ENCODE measurements at regions not wholly inside any gene's neighbourhood (a gene's known extent, or its start where the extent isn't known, plus 50 kb on each side); places are given as distances from the start of the nearest gene placed in this dataset.

- no peak for DNase-seq
- H3K9me3 Mint-ChIP-seq: no peaks in the 10 kb centered on the region
- no peaks in the 10 kb centered on the region for H3K4me1 Mint-ChIP-seq
- no peak overlapping the region for H3K4me3 Mint-ChIP-seq
- H3K36me3 Mint-ChIP-seq (ENCODE audit: low read depth): no peaks in the 10 kb centered on the region
- H3K27ac Mint-ChIP-seq: no peak overlapping the region
- ChIA-PET CTCF (interaction anchor here (0.7 kb wide), 1 partner anchor 448 kb away, joined by 3 read pairs; no protein-coding TSS in a partner anchor), POLR2A (no interaction called here)
- H3K27me3 Mint-ChIP-seq: no peaks in the 10 kb centered on the region
Measured at GRCh38 chr2:129164220-129164949, 815.1 kb upstream of the RAB6C start.

- ChIA-PET CTCF (interaction anchor here (0.7 kb wide), 1 partner anchor 449 kb away, joined by 3 read pairs; no protein-coding TSS in a partner anchor), POLR2A (no interaction called here)
- no peaks in the 10 kb centered on the region for H3K9me3 Mint-ChIP-seq
- no peaks in the 10 kb centered on the region for H3K36me3 Mint-ChIP-seq (ENCODE audit: low read depth)
- H3K27ac Mint-ChIP-seq: no peak overlapping the region
- no peak for DNase-seq
- H3K4me1 Mint-ChIP-seq: no peaks in the 10 kb centered on the region
- no peak overlapping the region for H3K4me3 Mint-ChIP-seq
- no peaks in the 10 kb centered on the region for H3K27me3 Mint-ChIP-seq
Measured at GRCh38 chr2:129165006-129165405, 814.5 kb upstream of the RAB6C start.

DNA sequence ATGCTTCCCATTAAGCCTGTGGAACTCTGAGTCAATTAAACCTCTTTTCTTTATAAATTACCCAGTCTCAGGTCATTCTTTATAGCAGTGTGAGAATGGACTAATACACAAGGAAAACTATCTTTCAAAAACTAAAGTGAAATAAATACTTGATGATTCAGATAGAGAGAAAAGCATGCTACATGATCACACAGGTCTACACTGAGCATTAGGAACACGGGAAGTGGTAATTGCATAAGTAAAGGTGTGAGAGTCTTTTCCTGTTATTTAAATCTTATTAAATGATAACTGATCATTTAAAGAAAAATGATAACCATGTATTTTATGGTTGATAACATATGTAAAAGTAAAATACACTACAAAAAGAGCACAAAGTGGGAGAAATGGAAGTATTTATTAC is 812.0 kb upstream of the RAB6C start:
- DNase-seq: no peak
- POLR2A ChIA-PET: no interaction called here
- Mint-ChIP-seq H3K36me3 (ENCODE audit: low read depth) (no peaks in the 10 kb centered on the region), H3K27ac (no peak overlapping the region), H3K4me3 (no peak overlapping the region), H3K9me3 (no peaks in the 10 kb centered on the region), H3K4me1 (no peaks in the 10 kb centered on the region), H3K27me3 (no peaks in the 10 kb centered on the region)
- CTCF ChIA-PET: no interaction called here

DNA sequence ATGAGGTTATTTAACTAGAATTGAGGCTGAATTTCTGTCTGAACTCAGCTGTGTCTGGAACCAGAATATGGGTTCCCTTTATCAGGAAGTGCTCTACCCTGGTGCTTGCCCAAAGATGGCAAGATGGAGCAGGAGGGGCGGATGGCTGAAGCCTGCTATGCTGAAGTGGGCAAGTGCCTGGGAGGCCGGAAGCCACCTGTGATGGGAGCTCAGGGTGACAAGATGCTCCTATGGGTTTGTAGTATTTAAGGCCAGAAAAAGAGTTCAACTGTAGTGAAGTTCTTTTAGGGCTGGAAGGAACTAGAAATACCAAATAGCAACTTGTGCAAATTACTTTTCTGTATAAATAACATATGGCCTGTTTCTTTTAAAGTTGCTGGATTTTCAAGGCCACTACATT is 808.9 kb upstream of the RAB6C start:
- no peaks in the 10 kb centered on the region for H3K4me1 Mint-ChIP-seq
- no peak for DNase-seq
- no peaks in the 10 kb centered on the region for H3K9me3 Mint-ChIP-seq
- ChIA-PET CTCF (no interaction called here), POLR2A (no interaction called here)
- H3K36me3 Mint-ChIP-seq (ENCODE audit: low read depth): no peaks in the 10 kb centered on the region
- H3K27me3 Mint-ChIP-seq: no peaks in the 10 kb centered on the region
- H3K4me3 Mint-ChIP-seq: no peak overlapping the region
- H3K27ac Mint-ChIP-seq: no peak overlapping the region

GRCh38 chr2:129174143-129174542 is 805.3 kb upstream of the RAB6C start:
- H3K27ac Mint-ChIP-seq: no peak overlapping the region
- no peak for DNase-seq
- POLR2A ChIA-PET: no interaction called here
- CTCF ChIA-PET: no interaction called here
- H3K9me3 Mint-ChIP-seq: peaks cover 3% of the 10 kb centered on the region
- H3K4me1 Mint-ChIP-seq: no peaks in the 10 kb centered on the region
- no peaks in the 10 kb centered on the region for H3K36me3 Mint-ChIP-seq (ENCODE audit: low read depth)
- no peaks in the 10 kb centered on the region for H3K27me3 Mint-ChIP-seq
- no peak overlapping the region for H3K4me3 Mint-ChIP-seq

DNA sequence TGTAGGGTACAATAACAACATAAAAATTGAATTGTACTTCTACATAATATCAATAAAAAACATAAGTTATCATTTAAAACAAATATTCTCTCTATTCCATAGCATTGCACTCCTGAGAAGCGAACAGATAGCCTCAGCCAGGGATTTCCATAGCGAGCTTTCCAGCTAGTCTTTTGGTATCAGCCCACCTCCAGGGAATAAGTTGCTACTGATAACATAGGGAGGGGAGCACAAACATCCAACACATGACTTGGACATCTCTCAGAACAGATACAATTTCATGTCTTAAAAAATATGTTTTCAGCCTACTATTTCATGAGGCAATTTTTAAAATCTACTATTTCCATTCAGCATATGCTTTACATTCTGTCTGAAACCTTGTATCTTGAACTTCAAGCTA is 804.4 kb upstream of the RAB6C start:
- Mint-ChIP-seq H3K27ac (no peak overlapping the region), H3K27me3 (no peaks in the 10 kb centered on the region), H3K4me1 (no peaks in the 10 kb centered on the region), H3K9me3 (peaks cover 3% of the 10 kb centered on the region), H3K36me3 (ENCODE audit: low read depth) (no peaks in the 10 kb centered on the region), H3K4me3 (no peak overlapping the region)
- no peak for DNase-seq
- POLR2A ChIA-PET: no interaction called here
- CTCF ChIA-PET: no interaction called here

DNA sequence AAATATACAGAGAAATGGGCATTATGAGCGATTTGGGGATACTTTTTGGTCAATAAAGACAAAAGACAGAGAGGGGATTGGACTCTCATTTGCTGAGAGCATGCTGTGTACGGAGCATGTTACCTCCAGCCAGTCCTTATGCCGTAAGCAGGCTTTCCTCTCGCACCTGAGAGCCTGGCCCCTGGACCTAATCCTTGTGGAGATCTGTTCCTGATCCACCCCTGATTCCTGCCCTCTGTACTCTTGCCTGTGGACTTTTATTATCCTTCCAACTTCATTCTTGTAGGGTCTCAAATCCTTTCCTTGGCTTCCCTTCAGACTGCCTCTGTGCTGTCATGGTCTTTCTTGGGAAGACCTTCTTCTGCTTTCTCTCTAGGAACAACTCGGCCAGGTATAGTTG is 803.1 kb upstream of the RAB6C start:
- Mint-ChIP-seq H3K36me3 (ENCODE audit: low read depth) (no peaks in the 10 kb centered on the region), H3K9me3 (peaks cover 3% of the 10 kb centered on the region), H3K27ac (no peak overlapping the region), H3K4me1 (no peaks in the 10 kb centered on the region), H3K27me3 (no peaks in the 10 kb centered on the region), H3K4me3 (no peak overlapping the region)
- ChIA-PET CTCF (no interaction called here), POLR2A (no interaction called here)
- DNase-seq: no peak

DNA sequence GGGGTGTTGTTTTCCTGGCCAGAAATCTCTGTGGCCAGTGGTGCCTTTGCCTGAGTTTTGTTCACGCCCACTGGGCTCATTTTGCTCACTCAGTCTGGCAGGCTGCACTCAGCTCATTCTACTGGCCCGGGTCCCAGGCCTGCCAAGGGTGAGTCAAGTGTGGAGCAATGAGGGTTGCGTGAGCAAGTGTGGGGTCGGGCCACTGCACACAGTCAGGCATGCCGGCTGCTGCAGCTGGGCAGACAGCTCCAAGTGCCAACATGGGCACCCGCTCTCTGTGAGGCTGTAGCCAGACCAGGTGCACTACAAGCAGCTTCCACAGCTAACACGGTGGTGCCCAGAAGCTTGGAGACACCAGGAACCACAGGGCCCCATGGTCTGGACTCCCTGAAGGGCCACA is 801.1 kb upstream of the RAB6C start:
- Mint-ChIP-seq H3K4me1 (no peaks in the 10 kb centered on the region), H3K4me3 (no peak overlapping the region), H3K27ac (no peak overlapping the region), H3K27me3 (no peaks in the 10 kb centered on the region), H3K36me3 (ENCODE audit: low read depth) (no peaks in the 10 kb centered on the region), H3K9me3 (peaks cover 3% of the 10 kb centered on the region)
- no peak for DNase-seq
- ChIA-PET CTCF (no interaction called here), POLR2A (no interaction called here)

DNA sequence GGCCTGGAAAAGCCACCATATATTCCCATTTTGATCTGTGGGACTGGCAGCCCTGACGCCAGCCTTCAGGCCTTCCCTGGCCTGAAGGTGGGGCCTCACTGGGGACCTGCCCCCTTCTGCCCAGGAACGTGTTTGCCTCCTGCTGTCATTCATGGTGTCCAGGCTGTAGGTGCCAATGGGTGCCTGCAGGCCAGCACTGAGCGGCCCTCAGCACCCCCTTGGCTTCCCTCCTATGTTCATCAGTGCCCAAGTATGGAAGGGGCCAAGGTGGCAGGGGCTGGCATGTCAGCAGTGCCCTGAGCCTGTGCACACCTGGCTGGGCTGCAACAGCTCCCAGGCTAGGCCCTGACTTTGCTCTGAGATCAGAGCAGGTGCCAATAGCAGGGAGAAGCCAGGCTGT is 800.3 kb upstream of the RAB6C start:
- ChIA-PET CTCF (no interaction called here), POLR2A (no interaction called here)
- Mint-ChIP-seq H3K36me3 (ENCODE audit: low read depth) (no peaks in the 10 kb centered on the region), H3K27ac (no peak overlapping the region), H3K9me3 (peaks cover 3% of the 10 kb centered on the region), H3K27me3 (no peaks in the 10 kb centered on the region), H3K4me3 (no peak overlapping the region), H3K4me1 (no peaks in the 10 kb centered on the region)
- no peak for DNase-seq

GRCh38 chr2:129180124-129180716 is 799.2 kb upstream of the RAB6C start:
- Mint-ChIP-seq H3K27me3 (no peaks in the 10 kb centered on the region), H3K36me3 (ENCODE audit: low read depth) (no peaks in the 10 kb centered on the region), H3K4me1 (no peaks in the 10 kb centered on the region), H3K27ac (no peak overlapping the region), H3K4me3 (no peak overlapping the region), H3K9me3 (peaks cover 3% of the 10 kb centered on the region)
- ChIA-PET POLR2A (no interaction called here), CTCF (no interaction called here)
- DNase-seq: no peak

DNA sequence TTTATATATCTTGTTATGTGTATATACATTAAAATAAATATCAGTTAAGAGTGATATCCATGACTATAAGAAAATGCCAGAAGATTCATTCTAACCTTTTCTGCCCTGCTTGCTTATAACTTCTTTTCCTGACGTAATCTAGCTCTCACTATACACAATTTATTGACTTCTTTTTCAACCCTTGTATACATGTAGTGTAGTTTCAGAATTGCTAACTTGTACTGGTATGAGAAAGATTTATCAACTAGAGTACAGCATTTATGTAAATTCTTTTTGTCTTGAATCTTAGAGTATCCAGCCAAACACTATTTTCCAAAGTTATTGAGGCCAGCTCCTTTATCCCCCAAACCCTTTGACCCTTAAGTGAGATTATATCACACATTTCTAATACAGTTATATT is 798.0 kb upstream of the RAB6C start:
- ChIA-PET CTCF (no interaction called here), POLR2A (no interaction called here)
- Mint-ChIP-seq H3K27me3 (no peaks in the 10 kb centered on the region), H3K4me1 (no peaks in the 10 kb centered on the region), H3K4me3 (no peak overlapping the region), H3K27ac (no peak overlapping the region), H3K9me3 (peaks cover 3% of the 10 kb centered on the region), H3K36me3 (ENCODE audit: low read depth) (no peaks in the 10 kb centered on the region)
- DNase-seq: no peak

- no peak for DNase-seq
- Mint-ChIP-seq H3K4me1 (no peaks in the 10 kb centered on the region), H3K36me3 (ENCODE audit: low read depth) (no peaks in the 10 kb centered on the region), H3K27ac (no peak overlapping the region), H3K9me3 (peaks cover 3% of the 10 kb centered on the region), H3K4me3 (no peak overlapping the region), H3K27me3 (peaks cover 3% of the 10 kb centered on the region)
- ChIA-PET CTCF (no interaction called here), POLR2A (no interaction called here)
Measured at GRCh38 chr2:129181963-129182362, 797.5 kb upstream of the RAB6C start.

GRCh38 chr2:129187343-129187742 is 792.1 kb upstream of the RAB6C start:
- Mint-ChIP-seq H3K27ac (no peak overlapping the region), H3K4me1 (no peaks in the 10 kb centered on the region), H3K36me3 (ENCODE audit: low read depth) (no peaks in the 10 kb centered on the region), H3K4me3 (no peak overlapping the region), H3K9me3 (no peaks in the 10 kb centered on the region), H3K27me3 (peaks cover 3% of the 10 kb centered on the region)
- no peak for DNase-seq
- POLR2A ChIA-PET: no interaction called here
- CTCF ChIA-PET: no interaction called here

- H3K4me3 Mint-ChIP-seq: no peak overlapping the region
- peaks cover 3% of the 10 kb centered on the region for H3K27me3 Mint-ChIP-seq
- DNase-seq: no peak
- ChIA-PET POLR2A (no interaction called here), CTCF (no interaction called here)
- H3K27ac Mint-ChIP-seq: no peak overlapping the region
- H3K9me3 Mint-ChIP-seq: no peaks in the 10 kb centered on the region
- H3K36me3 Mint-ChIP-seq (ENCODE audit: low read depth): no peaks in the 10 kb centered on the region
- H3K4me1 Mint-ChIP-seq: no peaks in the 10 kb centered on the region
Measured at GRCh38 chr2:129188451-129188850, 791.0 kb upstream of the RAB6C start.
